Activated CD8-positive, alpha-beta memory T cell treated with anti-CD3 and anti-CD28 coated beads for 36 hours (primary cell): ENCODE measurements at regions not wholly inside any gene's neighbourhood (a gene's known extent, or its start where the extent isn't known, plus 50 kb on each side); places are given as distances from the start of the nearest gene placed in this dataset.

ENCODE experiments used
- CTCF ChIA-PET: fragments of 350-600 bp; sonication (Branson Sonifier 250); formaldehyde crosslinking; loops from one replicate; lab custom pipeline; 2021; ENCODE audit warnings: antibody characterized with exemption; lab: Charles Lee
- POLR2A ChIA-PET: fragments of 350-600 bp; sonication (Branson Sonifier 250); formaldehyde crosslinking; loops from one replicate; lab custom pipeline; 2021; ENCODE audit warnings: antibody characterized with exemption; lab: Charles Lee

GRCh38 chr2:40507432-40507831, 55.5 kb upstream of the SLC8A1 start:
- ChIA-PET POLR2A (no interaction called here), CTCF (no interaction called here)

DNA sequence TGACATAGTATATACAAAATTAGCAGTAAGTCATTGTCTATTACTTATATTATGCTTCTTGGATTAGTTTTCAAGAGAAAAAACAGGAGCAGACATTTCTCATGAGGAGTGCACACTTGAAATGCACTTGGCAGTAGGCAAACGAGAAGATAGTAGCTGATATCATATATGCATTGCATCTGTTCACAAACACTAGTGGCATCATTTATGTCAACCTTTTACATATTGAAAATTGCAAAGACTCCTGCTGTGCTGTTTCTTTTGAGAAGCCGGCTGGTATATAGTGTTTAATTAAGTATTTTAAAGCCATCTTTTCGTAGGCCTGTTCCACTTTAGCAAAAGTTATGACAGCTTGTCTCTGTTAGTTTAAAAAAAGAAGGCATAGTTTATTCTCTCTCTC, 58.4 kb upstream of the SLC8A1 start:
- ChIA-PET POLR2A (no interaction called here), CTCF (no interaction called here)

DNA sequence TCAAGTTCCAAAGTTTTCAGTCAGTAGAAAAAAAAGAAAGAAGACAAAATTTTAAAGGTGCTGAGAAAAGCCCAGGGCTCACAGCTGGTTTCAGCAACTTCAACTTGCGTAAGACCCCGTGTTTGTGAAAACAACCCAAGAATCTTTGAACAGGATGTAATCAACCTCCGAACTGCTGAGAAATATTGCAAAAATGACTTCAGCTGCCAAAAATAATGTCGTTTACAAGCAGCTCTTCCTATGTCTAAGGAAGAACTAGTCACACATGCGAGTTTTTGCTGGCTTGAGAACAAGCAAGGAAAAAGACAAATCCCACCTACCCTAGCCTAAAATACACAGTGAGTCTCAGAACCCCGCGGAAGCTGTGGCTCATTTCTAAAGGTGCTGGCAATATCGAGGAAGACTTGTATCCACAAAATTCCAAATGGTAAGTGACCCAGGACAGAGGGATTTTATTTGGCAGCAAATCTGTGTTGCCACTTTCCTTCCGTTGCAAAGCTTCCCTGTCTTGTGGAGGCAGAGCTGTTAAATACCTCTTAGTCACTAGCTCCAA, 59.8 kb upstream of the SLC8A1 start:
- CTCF ChIA-PET: no interaction called here
- POLR2A ChIA-PET: no interaction called here

DNA sequence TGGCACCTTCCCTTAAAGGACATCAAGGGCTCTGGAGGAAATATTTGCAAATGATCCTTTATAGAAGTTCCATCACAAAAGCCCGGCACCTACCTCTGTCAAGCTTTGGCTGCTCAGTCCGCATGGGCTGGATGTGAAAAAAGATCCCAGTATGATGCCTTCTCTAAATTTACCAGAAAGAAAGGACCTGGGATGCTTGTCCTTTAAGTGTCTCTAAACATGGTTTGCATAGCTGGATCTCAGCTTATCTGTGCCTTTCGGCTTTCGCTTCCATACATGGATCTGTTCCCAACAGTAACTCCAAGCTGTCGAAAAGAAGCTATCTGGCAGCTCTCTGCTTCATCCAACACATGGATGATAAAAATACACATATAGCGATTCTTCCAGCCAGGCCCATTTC, 60.4 kb upstream of the SLC8A1 start:
- ChIA-PET POLR2A (no interaction called here), CTCF (no interaction called here)

- ChIA-PET POLR2A (no interaction called here), CTCF (no interaction called here)
Measured at GRCh38 chr2:40513201-40513600, 61.3 kb upstream of the SLC8A1 start.

GRCh38 chr2:40516604-40517003, 64.7 kb upstream of the SLC8A1 start:
- ChIA-PET POLR2A (no interaction called here), CTCF (no interaction called here)

DNA sequence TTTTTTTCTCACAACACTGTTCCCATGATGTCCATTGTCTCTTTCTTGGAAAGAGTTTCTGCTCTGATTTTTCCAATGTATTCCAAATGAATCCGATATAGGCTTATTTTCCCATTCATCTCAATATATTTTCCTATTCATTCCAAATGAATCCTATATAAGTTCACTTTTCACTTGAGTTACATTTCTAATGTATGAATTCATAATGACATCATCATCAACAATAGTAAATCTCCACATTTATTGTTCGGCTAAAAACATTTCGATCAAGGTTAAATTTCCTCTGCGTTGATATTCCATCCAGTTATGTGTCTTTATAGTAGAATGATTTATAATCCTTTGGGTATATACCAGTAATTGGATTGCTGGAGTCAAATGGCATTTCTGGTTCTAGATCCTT, 76.7 kb upstream of the SLC8A1 start:
- CTCF ChIA-PET: no interaction called here
- POLR2A ChIA-PET: no interaction called here

DNA sequence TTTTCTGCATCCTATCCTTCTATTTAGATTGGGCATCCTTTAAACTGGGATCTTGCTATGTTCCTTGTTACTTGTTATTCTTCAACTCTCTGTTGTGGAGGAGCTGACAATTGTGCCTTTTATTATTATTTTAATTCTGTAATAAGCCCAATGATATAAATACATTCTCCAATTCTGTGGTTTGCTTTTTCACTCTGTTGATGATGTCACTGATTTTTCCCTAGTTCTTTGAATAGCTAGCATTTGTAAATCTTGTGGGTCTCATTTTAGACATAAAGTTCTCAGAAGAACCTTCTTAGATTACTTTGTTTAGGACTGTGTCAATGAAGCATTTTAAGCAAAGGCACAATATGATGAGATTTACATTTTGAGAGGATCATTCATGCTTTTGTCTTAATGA, 79.5 kb upstream of the SLC8A1 start:
- POLR2A ChIA-PET: no interaction called here
- CTCF ChIA-PET: no interaction called here

- CTCF ChIA-PET: no interaction called here
- POLR2A ChIA-PET: no interaction called here
Measured at GRCh38 chr2:40534528-40534927, 82.6 kb upstream of the SLC8A1 start.

- POLR2A ChIA-PET: no interaction called here
- CTCF ChIA-PET: no interaction called here
Measured at GRCh38 chr2:40535972-40536371, 84.1 kb upstream of the SLC8A1 start.

GRCh38 chr2:40540026-40540425, 88.1 kb upstream of the SLC8A1 start:
- ChIA-PET CTCF (no interaction called here), POLR2A (no interaction called here)

DNA sequence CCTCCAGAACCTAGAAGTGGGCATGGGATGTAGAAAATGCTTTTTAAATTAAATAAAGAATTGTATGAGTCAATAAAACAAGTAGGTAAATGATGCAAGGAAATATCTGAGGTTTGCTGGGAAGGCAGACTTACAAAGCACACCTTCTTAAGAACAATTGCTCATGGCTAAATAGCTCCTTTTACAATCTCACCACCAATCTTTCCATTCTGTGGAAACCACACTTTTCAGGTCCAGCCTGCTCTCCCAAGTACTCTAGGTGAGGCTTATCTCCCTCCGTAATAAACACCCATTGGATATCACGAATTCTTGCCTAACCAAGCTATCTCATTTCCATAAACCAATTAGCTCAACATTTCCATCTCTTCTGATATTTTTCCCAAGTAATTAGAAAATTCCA, 91.5 kb upstream of the SLC8A1 start:
- CTCF ChIA-PET: no interaction called here
- POLR2A ChIA-PET: no interaction called here

DNA sequence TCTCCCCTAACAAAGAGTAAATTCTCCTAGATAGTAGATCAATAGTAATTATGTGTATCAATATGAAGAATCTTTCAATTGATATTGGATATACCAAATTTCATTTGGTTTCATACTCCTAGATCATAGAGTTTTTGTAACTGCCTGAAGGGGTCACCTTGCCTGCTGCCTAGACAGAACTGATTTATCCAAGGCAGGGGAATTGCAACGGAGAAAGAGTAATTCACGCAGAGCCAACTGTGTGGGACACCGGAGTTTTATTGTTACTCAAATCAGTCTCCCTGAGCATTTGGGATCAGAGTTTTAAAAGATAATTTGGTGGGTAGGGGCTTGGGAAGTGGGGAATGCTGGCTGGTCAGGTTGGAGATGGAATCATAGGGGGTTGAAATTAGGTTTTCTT, 92.2 kb upstream of the SLC8A1 start:
- ChIA-PET POLR2A (no interaction called here), CTCF (no interaction called here)

DNA sequence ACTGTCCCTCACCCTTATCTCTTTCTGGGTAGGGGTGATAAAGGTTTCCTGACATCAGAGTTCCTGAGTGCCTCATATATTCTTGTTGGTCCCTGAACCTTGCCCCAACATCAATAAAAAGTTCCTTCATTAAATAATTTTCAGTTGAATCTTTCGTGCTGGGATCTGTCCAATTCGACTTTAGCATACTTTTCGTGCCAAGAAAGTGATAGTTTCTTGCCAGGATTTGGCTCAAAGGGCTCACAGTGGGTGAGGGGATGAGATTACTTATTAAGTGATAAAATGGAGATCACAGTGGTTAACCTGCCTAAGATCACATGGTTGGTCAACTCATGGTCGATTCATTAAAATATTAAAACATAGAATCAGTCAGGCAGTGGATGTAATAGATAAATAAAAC, 93.8 kb upstream of the SLC8A1 start:
- ChIA-PET CTCF (no interaction called here), POLR2A (no interaction called here)

DNA sequence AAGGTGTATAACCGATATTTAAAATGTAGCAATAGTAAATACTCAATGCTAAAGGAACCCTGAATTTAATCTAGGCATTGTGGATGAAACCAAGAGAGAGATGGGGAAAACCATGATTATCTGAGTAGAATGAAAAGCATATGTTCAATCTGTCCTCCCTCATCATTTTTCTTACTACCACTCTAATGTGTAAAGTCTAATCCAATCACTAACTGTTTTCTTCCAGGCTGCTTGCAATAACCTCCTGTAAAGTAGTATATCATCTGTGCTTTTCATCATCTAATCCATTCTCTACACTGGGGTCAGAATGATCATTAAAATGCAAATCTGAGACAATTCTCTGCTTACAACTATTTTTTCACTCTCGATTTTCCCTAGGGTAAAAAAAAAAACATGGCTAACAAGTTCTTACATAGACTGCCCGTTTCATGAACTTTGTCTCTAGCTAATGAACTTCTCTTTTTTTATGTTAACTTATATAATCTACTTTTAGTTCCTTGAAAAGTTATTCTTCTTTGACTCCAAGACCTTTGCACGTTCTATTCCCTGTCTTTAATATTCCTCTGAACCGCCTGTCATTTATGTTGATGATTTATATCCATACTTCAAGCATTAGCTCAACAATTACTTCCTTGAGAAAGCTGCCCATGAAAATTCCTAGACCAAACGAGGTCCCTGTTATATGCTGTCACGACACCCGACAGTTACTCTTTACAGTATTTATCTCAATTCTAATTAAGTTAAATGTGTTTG, 94.7 kb upstream of the SLC8A1 start:
- CTCF ChIA-PET: no interaction called here

DNA sequence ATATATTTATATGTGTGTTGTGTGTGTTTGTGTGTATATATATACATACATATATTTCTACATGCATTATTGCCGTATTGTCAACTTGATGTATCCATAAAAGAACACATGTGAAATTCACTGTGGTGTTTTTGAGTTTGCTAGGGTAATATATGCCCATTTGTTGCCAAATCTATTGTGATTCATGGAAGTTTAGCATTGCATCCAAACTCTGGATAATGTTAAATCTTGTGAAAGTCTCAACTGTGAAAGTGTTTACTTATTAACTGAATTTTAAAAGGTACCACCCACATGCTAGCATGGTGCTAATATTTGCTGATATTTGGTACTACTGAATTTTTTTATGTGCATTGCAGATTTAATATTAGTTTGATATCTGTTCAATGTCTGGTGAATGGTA, 96.6 kb upstream of the SLC8A1 start:
- ChIA-PET POLR2A (no interaction called here), CTCF (no interaction called here)

More for the DNA sequence above, 94.7 kb upstream of the SLC8A1 start:
- POLR2A ChIA-PET: no interaction called here

DNA sequence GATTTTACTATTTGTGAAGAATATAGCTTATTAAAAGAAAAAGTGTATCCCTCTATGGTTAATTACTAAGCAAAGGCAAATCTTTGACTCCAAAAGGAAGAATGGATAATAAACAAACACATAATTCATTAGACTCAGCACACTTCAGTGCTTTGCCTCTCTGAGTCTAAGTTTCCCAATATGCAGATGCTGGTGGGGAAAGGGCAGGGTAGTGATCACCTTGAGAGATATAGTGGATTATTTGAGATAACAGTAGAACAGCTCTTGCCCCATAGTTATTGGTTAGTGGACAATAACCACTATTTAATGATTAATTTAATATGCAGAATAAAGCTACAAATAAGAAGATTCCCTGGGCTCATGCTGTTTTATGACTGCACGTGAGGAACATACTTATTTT, 98.2 kb upstream of the SLC8A1 start:
- POLR2A ChIA-PET: no interaction called here
- CTCF ChIA-PET: no interaction called here

DNA sequence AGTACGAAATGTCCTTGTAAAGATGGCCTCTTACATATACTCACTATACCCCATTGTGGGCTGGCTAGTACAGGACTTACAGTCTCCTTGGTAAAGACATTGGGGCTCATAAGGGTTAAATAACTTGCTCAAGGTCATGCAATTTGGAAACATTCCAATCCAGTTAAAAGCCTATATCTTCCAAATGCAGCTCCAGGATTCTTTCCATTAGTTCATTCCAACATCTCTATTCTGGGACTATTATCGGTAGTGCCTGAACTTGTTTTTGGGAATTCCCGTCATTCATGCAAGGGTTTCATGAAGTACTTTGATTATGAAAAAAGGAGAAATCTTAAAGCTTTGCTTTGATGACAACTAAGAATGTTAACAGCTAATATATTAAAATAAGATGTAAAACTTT, 99.2 kb upstream of the SLC8A1 start:
- POLR2A ChIA-PET: no interaction called here
- CTCF ChIA-PET: no interaction called here

DNA sequence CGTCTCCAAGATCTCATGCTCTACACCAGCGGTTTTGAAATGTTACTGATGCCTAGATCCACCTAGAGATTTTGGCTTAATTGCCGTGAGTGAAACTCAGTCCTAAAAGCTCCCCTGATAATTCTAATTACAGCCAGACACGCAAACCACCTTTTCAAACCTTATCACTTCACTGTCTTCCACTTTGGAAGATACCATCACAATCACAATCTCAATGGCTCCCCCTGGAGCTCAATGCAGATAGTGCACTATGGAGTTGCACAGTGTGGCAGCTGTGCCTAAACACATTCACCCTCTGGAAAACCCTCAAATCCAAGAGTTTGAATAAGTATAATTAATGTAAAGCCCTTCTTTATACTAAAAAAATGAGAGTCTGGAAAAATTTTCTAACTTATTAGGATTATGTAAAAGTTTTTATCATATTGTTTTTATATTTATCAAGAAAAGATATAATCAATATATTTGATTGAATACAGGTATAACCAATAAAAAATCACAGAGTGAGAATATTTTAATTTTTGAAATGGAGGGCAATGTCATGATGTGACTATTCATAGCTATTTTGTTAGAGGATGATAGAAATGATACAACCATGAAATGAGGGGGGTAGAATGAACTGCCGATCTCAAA, 102.9 kb upstream of the SLC8A1 start:
- ChIA-PET CTCF (interaction anchor here (0.5 kb wide), 1 partner anchor 297 kb away, joined by 3 read pairs; no protein-coding TSS in a partner anchor), POLR2A (no interaction called here)

GRCh38 chr2:40556293-40556692, 104.4 kb upstream of the SLC8A1 start:
- POLR2A ChIA-PET: no interaction called here
- CTCF ChIA-PET: no interaction called here

- CTCF ChIA-PET: no interaction called here
- POLR2A ChIA-PET: no interaction called here
Measured at GRCh38 chr2:40556739-40557138, 104.8 kb upstream of the SLC8A1 start.
